ENCODE measurements at regions not wholly inside any gene's neighbourhood (a gene's known extent, or its start where the extent isn't known, plus 50 kb on each side); places are given as distances from the start of the nearest gene placed in this dataset.
A peak's percentile ranks its signal among the peaks of the same experiment; 100 is the strongest.

- no peak overlapping the region for H3K27ac ChIP-seq (ENCODE audit: insufficient read depth, low read length, poor library complexity, severe bottlenecking)
Measured at GRCh38 chr1:29431138-29431537, 194.8 kb downstream of the PTPRU start.

GRCh38 chr1:29429656-29430055 is 193.3 kb downstream of the PTPRU start:
- Mint-ChIP-seq H3K4me3 (no peak overlapping the region), H3K27me3 (no peaks in the 10 kb centered on the region)

More at GRCh38 chr1:29431138-29431537, 194.8 kb downstream of the PTPRU start:
- Mint-ChIP-seq H3K36me3 (no peaks in the 10 kb centered on the region), H3K27me3 (peaks cover 5% of the 10 kb centered on the region), H3K4me1 (no peaks in the 10 kb centered on the region), H3K4me3 (no peak overlapping the region), H3K9me3 (peaks cover 0 to 17% (median 4%) of the 10 kb centered on the region in 7 donors), H3K27ac (no peak overlapping the region)
- H3K36me3 ChIP-seq (ENCODE audit: control insufficient read depth, insufficient read depth, low read length), result no peaks in the 10 kb centered on the region
- ATAC-seq (ENCODE audit: low read depth in 2 of 2), result no peak
- H3K27me3 ChIP-seq (ENCODE audit: control insufficient read depth, insufficient read depth, low read length), result no peaks in the 10 kb centered on the region
- peaks cover 0 to 15% of the 10 kb centered on the region in 2 experiments for H3K9me3 ChIP-seq (ENCODE audit: control insufficient read depth in 2 of 2, low read length in 2 of 2)
- H3K4me3 ChIP-seq (ENCODE audit: low read depth, low read length), result no peak overlapping the region
- no peak for DNase-seq
- no peaks in the 10 kb centered on the region for H3K4me1 ChIP-seq (ENCODE audit: control insufficient read depth, insufficient read depth, low read length, poor library complexity, severe bottlenecking)

GRCh38 chr1:29428997-29429396 is 192.7 kb downstream of the PTPRU start:
- Histone ChIP-seq H3K4me1 (ENCODE audit: control insufficient read depth, insufficient read depth, low read length, poor library complexity, severe bottlenecking) (no peaks in the 10 kb centered on the region), H3K27me3 (ENCODE audit: control insufficient read depth, insufficient read depth, low read length) (no peaks in the 10 kb centered on the region), H3K27ac (ENCODE audit: insufficient read depth, low read length, poor library complexity, severe bottlenecking) (no peak overlapping the region), H3K4me3 (ENCODE audit: low read depth, low read length) (no peak overlapping the region), H3K36me3 (ENCODE audit: control insufficient read depth, insufficient read depth, low read length) (no peaks in the 10 kb centered on the region), H3K9me3 (ENCODE audit: control insufficient read depth in 2 of 2, low read length in 2 of 2) (peaks cover 0 to 15% of the 10 kb centered on the region in 2 experiments)
- Mint-ChIP-seq H3K36me3 (no peaks in the 10 kb centered on the region), H3K27ac (peak overlapping the region in 1 of 3 donors; percentile 23), H3K27me3 (no peaks in the 10 kb centered on the region), H3K9me3 (peaks cover 0 to 17% (median 4%) of the 10 kb centered on the region in 7 donors), H3K4me3 (no peak overlapping the region), H3K4me1 (no peaks in the 10 kb centered on the region)
- no peak for ATAC-seq (ENCODE audit: low read depth in 2 of 2)
- no peak for DNase-seq

More at GRCh38 chr1:29429656-29430055, 193.3 kb downstream of the PTPRU start:
- Mint-ChIP-seq H3K9me3 (peaks cover 0 to 17% (median 4%) of the 10 kb centered on the region in 7 donors), H3K27ac (no peak overlapping the region), H3K36me3 (no peaks in the 10 kb centered on the region), H3K4me1 (no peaks in the 10 kb centered on the region)
- ATAC-seq (ENCODE audit: low read depth in 2 of 2) (no peak), DNase-seq (no peak)
- no peaks in the 10 kb centered on the region for H3K36me3 ChIP-seq (ENCODE audit: control insufficient read depth, insufficient read depth, low read length)
- peaks cover 0 to 15% of the 10 kb centered on the region in 2 experiments for H3K9me3 ChIP-seq (ENCODE audit: control insufficient read depth in 2 of 2, low read length in 2 of 2)
- no peak overlapping the region for H3K27ac ChIP-seq (ENCODE audit: insufficient read depth, low read length, poor library complexity, severe bottlenecking)
- no peaks in the 10 kb centered on the region for H3K27me3 ChIP-seq (ENCODE audit: control insufficient read depth, insufficient read depth, low read length)
- no peak overlapping the region for H3K4me3 ChIP-seq (ENCODE audit: low read depth, low read length)
- H3K4me1 ChIP-seq (ENCODE audit: control insufficient read depth, insufficient read depth, low read length, poor library complexity, severe bottlenecking), result no peaks in the 10 kb centered on the region

DNA sequence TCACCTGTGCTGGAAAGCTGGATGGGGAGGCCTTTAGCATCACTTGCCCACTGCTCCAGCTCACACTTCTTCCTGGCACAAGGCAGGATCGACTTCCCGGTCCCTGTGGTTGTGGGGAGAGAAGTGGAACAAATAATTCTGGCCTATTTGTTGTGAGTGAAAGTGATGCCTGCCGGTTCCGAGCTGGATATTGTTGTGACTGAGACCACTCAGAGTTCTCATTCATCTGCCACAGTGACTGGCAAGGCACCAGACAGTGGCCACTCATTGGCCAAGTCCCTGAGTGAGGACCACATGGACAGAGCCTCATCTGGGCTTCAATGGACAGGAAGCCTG is 191.9 kb downstream of the PTPRU start:
- H3K27me3 Mint-ChIP-seq, result peaks cover 4% of the 10 kb centered on the region

DNA sequence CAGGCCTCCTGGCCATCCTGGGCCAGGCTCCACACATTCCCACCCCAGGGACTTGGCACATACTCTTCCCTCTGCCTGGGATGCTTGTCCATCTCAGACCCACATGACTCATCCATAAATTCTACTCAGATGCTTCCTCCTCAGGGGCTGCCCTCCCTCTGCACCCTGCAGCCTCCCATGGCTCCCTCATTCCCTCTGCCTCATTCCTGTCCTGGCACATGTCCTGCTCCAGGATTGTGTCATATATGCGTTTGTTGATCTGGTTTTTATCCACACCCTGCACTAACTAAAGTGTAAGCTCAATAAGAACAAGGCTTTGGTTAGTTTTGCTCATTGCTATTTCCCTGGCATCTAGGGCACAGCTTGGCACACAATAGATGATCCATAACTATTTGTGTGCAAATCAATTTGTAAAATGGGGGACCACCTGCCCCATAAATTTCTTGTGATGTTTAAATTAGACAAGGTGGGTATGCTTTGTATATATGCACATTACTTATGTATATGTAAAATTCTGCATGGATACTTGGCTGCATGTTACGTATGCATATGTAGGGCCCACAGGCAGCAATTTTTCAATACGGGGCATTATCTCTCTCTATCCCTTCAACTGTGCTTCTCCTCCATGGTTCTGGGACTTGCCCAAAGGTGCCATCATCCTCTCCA is 191.4 kb downstream of the PTPRU start:
- no peak overlapping the region for H3K4me3 ChIP-seq (ENCODE audit: low read depth, low read length)
- H3K4me1 ChIP-seq (ENCODE audit: control insufficient read depth, insufficient read depth, low read length, poor library complexity, severe bottlenecking), result no peaks in the 10 kb centered on the region
- peaks cover 0 to 17% (median 4%) of the 10 kb centered on the region in 7 donors for H3K9me3 Mint-ChIP-seq
- no peaks in the 10 kb centered on the region for H3K36me3 Mint-ChIP-seq
- H3K27ac Mint-ChIP-seq, result no peak overlapping the region
- H3K9me3 ChIP-seq (ENCODE audit: control insufficient read depth in 2 of 2, low read length in 2 of 2), result peaks cover 0 to 15% of the 10 kb centered on the region in 2 experiments
- no peak overlapping the region for H3K4me3 Mint-ChIP-seq
- peaks cover 5% of the 10 kb centered on the region for H3K27me3 Mint-ChIP-seq
- H3K27me3 ChIP-seq (ENCODE audit: control insufficient read depth, insufficient read depth, low read length), result no peaks in the 10 kb centered on the region
- H3K27ac ChIP-seq (ENCODE audit: insufficient read depth, low read length, poor library complexity, severe bottlenecking), result no peak overlapping the region
- no peak for DNase-seq
- no peaks in the 10 kb centered on the region for H3K36me3 ChIP-seq (ENCODE audit: control insufficient read depth, insufficient read depth, low read length)
- H3K4me1 Mint-ChIP-seq, result no peaks in the 10 kb centered on the region
- ATAC-seq (ENCODE audit: low read depth in 2 of 2), result no peak

More for the DNA sequence above, 191.9 kb downstream of the PTPRU start:
- Mint-ChIP-seq H3K4me1 (no peaks in the 10 kb centered on the region), H3K9me3 (peaks cover 0 to 17% (median 4%) of the 10 kb centered on the region in 7 donors), H3K27ac (no peak overlapping the region), H3K4me3 (no peak overlapping the region), H3K36me3 (no peaks in the 10 kb centered on the region)
- DNase-seq, result no peak
- Histone ChIP-seq H3K27ac (ENCODE audit: insufficient read depth, low read length, poor library complexity, severe bottlenecking) (no peak overlapping the region), H3K36me3 (ENCODE audit: control insufficient read depth, insufficient read depth, low read length) (no peaks in the 10 kb centered on the region), H3K4me1 (ENCODE audit: control insufficient read depth, insufficient read depth, low read length, poor library complexity, severe bottlenecking) (no peaks in the 10 kb centered on the region), H3K4me3 (ENCODE audit: low read depth, low read length) (no peak overlapping the region), H3K9me3 (ENCODE audit: control insufficient read depth in 2 of 2, low read length in 2 of 2) (peaks cover 0 to 15% of the 10 kb centered on the region in 2 experiments), H3K27me3 (ENCODE audit: control insufficient read depth, insufficient read depth, low read length) (no peaks in the 10 kb centered on the region)
- no peak for ATAC-seq (ENCODE audit: low read depth in 2 of 2)

GRCh38 chr1:29426701-29427279 is 190.5 kb downstream of the PTPRU start:
- H3K4me1 Mint-ChIP-seq, result no peaks in the 10 kb centered on the region
- ATAC-seq (ENCODE audit: low read depth in 2 of 2) (no peak), DNase-seq (no peak)
- no peak overlapping the region for H3K4me3 Mint-ChIP-seq
- Histone ChIP-seq H3K27ac (ENCODE audit: insufficient read depth, low read length, poor library complexity, severe bottlenecking) (no peak overlapping the region), H3K4me1 (ENCODE audit: control insufficient read depth, insufficient read depth, low read length, poor library complexity, severe bottlenecking) (no peaks in the 10 kb centered on the region), H3K9me3 (ENCODE audit: control insufficient read depth in 2 of 2, low read length in 2 of 2) (peaks cover 0 to 13% of the 10 kb centered on the region in 2 experiments), H3K36me3 (ENCODE audit: control insufficient read depth, insufficient read depth, low read length) (no peaks in the 10 kb centered on the region), H3K27me3 (ENCODE audit: control insufficient read depth, insufficient read depth, low read length) (no peaks in the 10 kb centered on the region), H3K4me3 (ENCODE audit: low read depth, low read length) (no peak overlapping the region)
- H3K27me3 Mint-ChIP-seq, result peaks cover 10% of the 10 kb centered on the region
- peaks cover 0 to 13% (median 3%) of the 10 kb centered on the region in 7 donors for H3K9me3 Mint-ChIP-seq
- no peaks in the 10 kb centered on the region for H3K36me3 Mint-ChIP-seq
- no peak overlapping the region for H3K27ac Mint-ChIP-seq

- H3K4me1 ChIP-seq (ENCODE audit: control insufficient read depth, insufficient read depth, low read length, poor library complexity, severe bottlenecking), result no peaks in the 10 kb centered on the region
- Mint-ChIP-seq H3K9me3 (peaks cover 0 to 9% (median 2%) of the 10 kb centered on the region in 7 donors), H3K27ac (no peak overlapping the region), H3K4me3 (no peak overlapping the region), H3K36me3 (no peaks in the 10 kb centered on the region), H3K27me3 (peaks cover 21% of the 10 kb centered on the region), H3K4me1 (no peaks in the 10 kb centered on the region)
- H3K9me3 ChIP-seq (ENCODE audit: control insufficient read depth in 2 of 2, low read length in 2 of 2), result peaks cover 0 to 1% of the 10 kb centered on the region in 2 experiments
- H3K27me3 ChIP-seq (ENCODE audit: control insufficient read depth, insufficient read depth, low read length), result no peaks in the 10 kb centered on the region
- DNase-seq (no peak), ATAC-seq (ENCODE audit: low read depth in 2 of 2) (no peak)
- no peaks in the 10 kb centered on the region for H3K36me3 ChIP-seq (ENCODE audit: control insufficient read depth, insufficient read depth, low read length)
- H3K4me3 ChIP-seq (ENCODE audit: low read depth, low read length), result no peak overlapping the region
- H3K27ac ChIP-seq (ENCODE audit: insufficient read depth, low read length, poor library complexity, severe bottlenecking), result no peak overlapping the region
Measured at GRCh38 chr1:29425631-29426030, 189.3 kb downstream of the PTPRU start.

DNA sequence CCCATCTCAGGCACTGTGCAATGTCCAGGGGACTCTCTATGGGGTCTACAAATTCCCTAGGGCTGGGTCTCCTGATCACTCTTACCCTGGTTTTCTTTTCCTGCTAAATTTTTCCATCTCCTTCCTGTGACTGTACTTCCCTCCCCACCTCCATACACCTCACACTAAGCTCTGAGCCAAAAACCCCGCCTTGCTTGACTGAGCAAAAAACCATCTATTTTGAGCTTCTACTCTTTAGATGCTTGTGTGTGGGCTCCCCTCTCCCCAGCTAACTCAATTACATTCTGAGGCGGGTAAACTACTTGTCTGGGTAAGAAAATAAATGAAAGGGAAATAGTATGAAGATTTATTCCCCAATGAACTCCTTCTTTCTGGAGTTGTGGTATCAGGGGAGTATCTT is 187.9 kb downstream of the PTPRU start:
- Histone ChIP-seq H3K9me3 (ENCODE audit: control insufficient read depth in 2 of 2, low read length in 2 of 2) (no peaks in the 10 kb centered on the region), H3K27me3 (ENCODE audit: control insufficient read depth, insufficient read depth, low read length) (no peaks in the 10 kb centered on the region), H3K36me3 (ENCODE audit: control insufficient read depth, insufficient read depth, low read length) (no peaks in the 10 kb centered on the region), H3K4me3 (ENCODE audit: low read depth, low read length) (no peak overlapping the region), H3K27ac (ENCODE audit: insufficient read depth, low read length, poor library complexity, severe bottlenecking) (no peak overlapping the region), H3K4me1 (ENCODE audit: control insufficient read depth, insufficient read depth, low read length, poor library complexity, severe bottlenecking) (no peaks in the 10 kb centered on the region)
- H3K27ac Mint-ChIP-seq, result no peak overlapping the region
- ATAC-seq (ENCODE audit: low read depth in 2 of 2) (no peak), DNase-seq (no peak)
- H3K9me3 Mint-ChIP-seq, result peaks cover 0 to 4% (median 2%) of the 10 kb centered on the region in 7 donors
- no peaks in the 10 kb centered on the region for H3K4me1 Mint-ChIP-seq
- H3K27me3 Mint-ChIP-seq, result peaks cover 25% of the 10 kb centered on the region
- H3K36me3 Mint-ChIP-seq, result no peaks in the 10 kb centered on the region
- H3K4me3 Mint-ChIP-seq, result no peak overlapping the region
